ENCODE measurements at regions not wholly inside any gene's neighbourhood (a gene's known extent, or its start where the extent isn't known, plus 50 kb on each side); places are given as distances from the start of the nearest gene placed in this dataset.

DNA sequence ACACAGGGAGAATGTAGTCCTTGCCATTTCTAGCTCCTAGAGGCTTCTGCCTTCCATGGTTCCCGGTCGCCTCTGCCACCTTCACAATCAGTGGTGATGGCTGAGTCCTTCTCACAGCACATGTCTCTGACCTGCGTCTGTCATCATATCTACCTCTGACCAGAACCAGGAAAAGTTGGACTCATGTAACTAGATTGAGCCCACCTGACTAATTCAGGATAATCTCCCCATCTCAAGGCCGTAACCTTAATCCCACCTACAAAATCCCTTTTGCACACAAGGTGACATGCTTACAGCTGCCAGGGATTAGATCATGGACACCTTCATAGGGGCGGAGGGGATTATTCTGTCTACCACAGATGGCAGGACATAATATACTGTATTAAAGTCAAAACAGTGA lies 375.6 kb downstream of the ICE1 start:
- in situ Hi-C loops (cut with MboI; ENCODE audit: low pct_unique_long_range_greater_than_20kb in 2 of 9, low sequenced_read_pairs in 9 of 9, unreplicated experiment in 9 of 9): no loop called here

DNA sequence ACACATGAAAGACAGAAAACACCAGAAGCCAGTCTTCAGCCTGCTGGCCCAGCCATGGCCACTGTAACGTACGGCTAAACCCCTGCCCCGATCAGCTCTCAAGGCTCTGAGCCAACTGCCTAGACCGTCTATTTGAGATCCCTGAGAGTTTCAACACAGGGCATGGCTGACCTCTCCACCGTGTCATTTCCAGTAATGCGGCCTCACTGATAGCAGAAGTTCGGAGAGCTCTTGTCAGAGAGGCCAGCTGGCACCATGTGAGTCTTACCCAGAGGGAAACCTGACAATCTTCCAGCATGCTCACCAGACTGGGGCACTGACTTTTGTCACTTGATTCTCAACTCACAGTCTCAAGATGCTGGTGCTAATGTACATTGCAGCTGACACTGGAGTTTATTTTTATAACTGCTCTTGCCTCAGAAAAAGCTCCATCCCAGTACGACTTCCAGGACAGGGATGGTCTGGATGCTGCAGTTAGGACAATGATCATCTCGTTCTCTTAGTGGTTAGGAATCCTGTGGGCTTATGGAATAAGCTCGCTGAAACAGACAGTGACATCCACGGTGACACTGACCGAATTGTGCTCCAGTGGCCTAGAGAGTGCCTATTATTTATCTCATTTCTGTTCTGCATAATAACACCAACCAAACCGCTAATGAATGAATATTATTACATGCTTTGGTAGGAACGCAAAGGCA lies 372.7 kb downstream of the ICE1 start:
- Histone ChIP-seq H3K27ac (peak overlapping the region in 1 of 2 donors; percentile 50), H3K4me3 (no peak overlapping the region), H3K4me1 (replicated peaks in 1 of 2) (peaks cover 35 to 66% of the 10 kb centered on the region in 2 donors)
- in situ Hi-C loops (cut with MboI; ENCODE audit: low pct_unique_long_range_greater_than_20kb in 2 of 9, low sequenced_read_pairs in 9 of 9, unreplicated experiment in 9 of 9): no loop called here
- 5 to 94% (median 81%) methylated on average over 2 to 14 of the region's 14 CpGs for WGBS, 10 experiments
- peak in 6 of 8 experiments; percentile 13 to 31 (median 20) for ATAC-seq (replicated peaks in 6 of 8)

More for the DNA sequence above, 375.6 kb downstream of the ICE1 start:
- Histone ChIP-seq H3K4me1 (replicated peaks in 1 of 2) (peaks cover 22 to 48% of the 10 kb centered on the region in 2 donors), H3K4me3 (no peak overlapping the region), H3K27ac (no peak overlapping the region)
- WGBS, 10 experiments: 0 to 100% (median 79%) methylated on average over 1 to 2 of the region's 5 CpGs; no CpG with 5 or more reads in 4 of the 10 experiments
- peak in 1 of 8 experiments; percentile 4 for ATAC-seq (replicated peaks in 6 of 8)

GRCh38 chr5:5794118-5794560 lies 371.7 kb downstream of the ICE1 start:
- H3K4me1 ChIP-seq (replicated peaks in 1 of 2): peaks cover 35 to 66% of the 10 kb centered on the region in 2 donors
- ATAC-seq (replicated peaks in 6 of 8): peak in 5 of 8 experiments; percentile 53 to 70 (median 58)
- no peak overlapping the region for H3K4me3 ChIP-seq
- in situ Hi-C loops (cut with MboI; ENCODE audit: low pct_unique_long_range_greater_than_20kb in 2 of 9, low sequenced_read_pairs in 9 of 9, unreplicated experiment in 9 of 9): no loop called here
- 0 to 67% (median 14%) methylated on average over 1 to 4 of the region's 4 CpGs; no CpG with 5 or more reads in 2 of the 10 experiments for WGBS, 10 experiments
- peak overlapping the region; percentile 83 to 84 for H3K27ac ChIP-seq

DNA sequence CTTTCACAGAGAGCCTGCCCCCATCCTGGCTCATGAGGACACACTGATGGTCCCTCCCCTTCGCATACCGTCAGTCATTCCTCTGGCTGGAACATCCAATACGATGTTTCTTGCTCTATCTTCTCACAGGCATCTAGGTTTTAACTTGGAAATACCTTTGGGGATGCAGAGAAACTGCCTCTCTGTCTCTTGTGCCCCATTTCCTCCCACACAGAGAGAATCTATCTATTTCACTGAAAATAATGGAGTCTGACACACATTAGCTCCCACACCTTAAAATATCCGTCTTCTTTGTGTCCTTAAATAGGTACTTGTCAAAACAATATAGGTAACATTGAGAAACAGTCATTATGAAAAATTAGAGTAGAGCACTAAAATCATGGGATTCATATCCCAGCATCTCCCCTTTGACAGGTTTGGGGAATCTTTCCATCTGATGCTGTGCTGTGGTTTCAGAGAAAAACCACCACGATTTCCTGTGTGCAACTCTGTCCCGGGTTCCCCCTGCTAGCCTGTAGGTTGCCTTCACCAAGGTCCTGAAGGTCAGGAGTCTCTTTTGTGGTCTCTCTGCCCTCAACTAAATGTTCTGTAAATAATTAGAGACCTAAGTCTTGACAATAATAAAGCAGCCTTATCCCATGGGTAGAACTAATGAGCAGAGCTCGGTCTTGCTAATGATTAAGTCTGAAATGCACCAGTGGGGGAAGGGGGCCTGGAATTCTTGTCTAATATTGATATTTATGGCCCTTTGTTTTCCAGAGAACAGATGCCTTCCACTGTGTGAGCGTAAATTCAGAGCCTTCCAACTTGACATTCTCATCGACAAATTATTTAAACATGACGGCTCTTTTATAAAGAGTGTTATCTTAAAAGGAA lies 371.0 kb downstream of the ICE1 start:
- in situ Hi-C loops (cut with MboI; ENCODE audit: low pct_unique_long_range_greater_than_20kb in 2 of 9, low sequenced_read_pairs in 9 of 9, unreplicated experiment in 9 of 9): no loop called here
- WGBS, 10 experiments: 0 to 61% (median 13%) methylated on average over 2 to 7 of the region's 10 CpGs; no CpG with 5 or more reads in 1 of the 10 experiments
- H3K4me1 ChIP-seq (replicated peaks in 1 of 2): peaks cover 31 to 63% of the 10 kb centered on the region in 2 donors
- ATAC-seq (replicated peaks in 6 of 8): peak in 5 of 8 experiments; percentile 53 to 81 (median 79)
- H3K27ac ChIP-seq: peak overlapping the region; percentile 83 to 84
- H3K4me3 ChIP-seq: no peak overlapping the region

DNA sequence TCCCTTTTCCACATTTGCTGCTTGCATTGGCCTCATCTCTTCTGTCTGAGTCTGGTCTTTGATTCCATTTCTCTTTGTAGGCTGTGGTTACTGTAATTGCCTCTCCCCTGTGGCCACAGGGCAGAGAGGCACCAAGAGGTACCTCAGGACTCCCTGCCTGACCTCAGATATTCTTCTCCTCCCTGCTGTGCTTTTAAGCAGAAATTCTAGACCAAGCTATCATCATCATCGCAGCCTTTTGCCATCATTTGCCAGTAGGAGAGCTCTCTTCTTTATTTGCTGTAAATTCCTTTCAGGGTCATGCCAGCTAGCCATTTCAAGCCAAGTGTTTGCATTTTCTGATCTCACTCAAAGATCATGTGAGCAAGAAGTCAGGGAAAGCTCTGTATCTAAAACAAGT lies 369.6 kb downstream of the ICE1 start:
- Histone ChIP-seq H3K4me1 (replicated peaks in 1 of 2) (peaks cover 31 to 58% of the 10 kb centered on the region in 2 donors), H3K4me3 (no peak overlapping the region), H3K27ac (peak overlapping the region in 1 of 2 donors; percentile 27)
- no peak for ATAC-seq (replicated peaks in 6 of 8)
- in situ Hi-C loops (cut with MboI; ENCODE audit: low pct_unique_long_range_greater_than_20kb in 2 of 9, low sequenced_read_pairs in 9 of 9, unreplicated experiment in 9 of 9): no loop called here
- 0 to 100% (median 48%) methylated on average over 1 of the region's 1 CpG; no CpG with 5 or more reads in 2 of the 10 experiments for WGBS, 10 experiments

- Histone ChIP-seq H3K4me1 (replicated peaks in 1 of 2) (peaks cover 27 to 32% of the 10 kb centered on the region in 2 donors), H3K4me3 (no peak overlapping the region), H3K27ac (no peak overlapping the region)
- WGBS, 10 experiments: 0 to 100% (median 84%) methylated on average over 1 to 4 of the region's 5 CpGs; no CpG with 5 or more reads in 2 of the 10 experiments
- peak in 2 of 8 experiments; percentile 16 to 36 for ATAC-seq (replicated peaks in 6 of 8)
- in situ Hi-C loops (cut with MboI; ENCODE audit: low pct_unique_long_range_greater_than_20kb in 2 of 9, low sequenced_read_pairs in 9 of 9, unreplicated experiment in 9 of 9): no loop called here
These were observed 366.3 kb downstream of the ICE1 start for GRCh38 chr5:5788793-5789192.

DNA sequence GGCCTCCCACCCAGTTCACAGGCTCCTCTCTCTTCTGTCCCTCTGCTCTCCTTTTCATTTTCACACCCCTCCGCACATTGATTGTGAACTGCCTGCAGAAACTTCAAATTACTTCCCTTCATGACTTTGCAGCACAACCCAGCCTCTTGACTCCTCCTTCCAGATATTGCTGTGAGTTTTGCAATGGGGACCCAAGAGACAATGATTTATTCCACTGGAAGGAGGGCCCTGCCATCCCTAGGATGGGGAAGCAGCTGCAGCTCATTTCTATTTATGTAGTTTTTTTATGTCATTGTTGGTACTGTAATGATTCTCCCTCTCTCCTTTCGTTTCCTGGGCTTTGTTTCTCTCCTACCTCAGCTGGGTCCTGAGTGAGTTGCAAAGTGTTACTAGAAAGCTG lies 364.9 kb downstream of the ICE1 start:
- peak in 3 of 8 experiments; percentile 50 to 71 (median 64) for ATAC-seq (replicated peaks in 6 of 8)
- WGBS, 10 experiments: 0 to 90% (median 53%) methylated on average over 1 to 2 of the region's 2 CpGs; no CpG with 5 or more reads in 2 of the 10 experiments
- Histone ChIP-seq H3K27ac (no peak overlapping the region), H3K4me1 (replicated peaks in 1 of 2) (peaks cover 14 to 19% of the 10 kb centered on the region in 2 donors), H3K4me3 (no peak overlapping the region)
- in situ Hi-C loops (cut with MboI; ENCODE audit: low pct_unique_long_range_greater_than_20kb in 2 of 9, low sequenced_read_pairs in 9 of 9, unreplicated experiment in 9 of 9): no loop called here

GRCh38 chr5:5784101-5784500 lies 361.6 kb downstream of the ICE1 start:
- H3K4me3 ChIP-seq: no peak overlapping the region
- in situ Hi-C loops (cut with MboI; ENCODE audit: low pct_unique_long_range_greater_than_20kb in 2 of 9, low sequenced_read_pairs in 9 of 9, unreplicated experiment in 9 of 9): no loop called here
- ATAC-seq (replicated peaks in 6 of 8): peak in 3 of 8 experiments; percentile 32 to 44 (median 36)
- H3K27ac ChIP-seq: no peak overlapping the region
- H3K4me1 ChIP-seq (replicated peaks in 1 of 2): peaks cover 13% of the 10 kb centered on the region in 2 donors
- 17 to 79% (median 42%) methylated on average over 3 to 5 of the region's 5 CpGs; no CpG with 5 or more reads in 2 of the 10 experiments for WGBS, 10 experiments

DNA sequence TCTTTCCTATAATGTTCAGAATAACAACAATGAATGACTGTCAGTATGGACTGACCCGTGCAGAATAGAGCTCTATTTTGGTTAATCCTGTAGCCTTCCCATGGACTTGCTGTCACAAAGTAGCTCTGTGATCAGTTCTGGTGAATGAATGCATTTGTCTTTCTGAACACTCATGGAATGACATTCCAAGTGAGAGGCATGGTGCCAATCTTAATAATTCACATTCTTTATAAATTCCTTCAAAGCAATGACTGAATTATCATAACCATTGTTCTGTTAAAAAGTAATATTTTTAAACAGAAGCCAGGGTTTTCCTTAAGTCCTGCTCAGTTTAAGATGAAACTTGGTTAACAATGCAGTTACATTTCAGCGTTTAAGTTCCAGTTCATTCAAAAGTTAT lies 360.5 kb downstream of the ICE1 start:
- WGBS, 10 experiments: 11 to 100% (median 69%) methylated on average over 1 to 2 of the region's 2 CpGs; no CpG with 5 or more reads in 1 of the 10 experiments
- in situ Hi-C loops (cut with MboI; ENCODE audit: low pct_unique_long_range_greater_than_20kb in 2 of 9, low sequenced_read_pairs in 9 of 9, unreplicated experiment in 9 of 9): no loop called here
- H3K4me3 ChIP-seq: no peak overlapping the region
- peaks cover 13% of the 10 kb centered on the region in 2 donors for H3K4me1 ChIP-seq (replicated peaks in 1 of 2)
- H3K27ac ChIP-seq: no peak overlapping the region
- ATAC-seq (replicated peaks in 6 of 8): no peak

DNA sequence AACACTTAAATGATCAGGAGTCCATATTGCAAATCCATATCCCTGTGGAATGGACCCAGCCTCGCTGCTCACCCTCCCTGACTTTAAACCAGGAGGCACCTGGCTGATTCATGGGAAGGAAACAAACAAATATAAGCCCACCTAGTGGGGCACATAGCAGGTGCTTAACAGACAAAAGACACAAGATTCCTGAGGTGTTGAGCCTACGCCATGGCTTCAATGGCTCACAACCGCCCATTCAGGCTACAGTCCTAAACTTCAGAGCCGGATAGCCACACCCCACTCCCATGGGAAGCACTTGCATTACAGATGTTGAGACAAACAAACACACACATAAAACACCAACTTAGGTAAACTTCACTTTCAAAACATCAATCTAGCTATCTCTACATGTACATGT lies 359.9 kb downstream of the ICE1 start:
- in situ Hi-C loops (cut with MboI; ENCODE audit: low pct_unique_long_range_greater_than_20kb in 2 of 9, low sequenced_read_pairs in 9 of 9, unreplicated experiment in 9 of 9): no loop called here
- WGBS, 10 experiments: 0 to 100% (median 100%) methylated on average over 1 to 4 of the region's 4 CpGs; no CpG with 5 or more reads in 3 of the 10 experiments
- no peak for ATAC-seq (replicated peaks in 6 of 8)
- Histone ChIP-seq H3K4me1 (replicated peaks in 1 of 2) (peaks cover 13% of the 10 kb centered on the region in 2 donors), H3K27ac (no peak overlapping the region), H3K4me3 (no peak overlapping the region)

DNA sequence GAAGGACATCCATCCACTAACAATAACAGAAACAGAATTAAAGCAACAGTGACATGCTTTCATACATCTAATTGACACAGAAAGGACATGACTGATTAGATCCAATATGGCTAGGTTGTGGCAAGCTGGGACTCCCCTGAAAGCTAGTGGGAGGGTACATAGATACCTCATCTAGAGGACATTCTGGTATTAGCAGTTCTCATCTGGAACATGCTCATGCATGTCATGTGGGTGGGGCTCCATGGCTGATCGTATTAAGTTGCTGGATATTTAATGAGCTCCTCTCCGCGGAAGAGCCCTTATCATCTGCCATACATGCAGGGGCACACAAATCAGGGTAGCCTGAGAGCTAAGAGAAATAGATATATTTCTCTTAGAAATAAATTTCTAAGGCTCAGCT lies 358.9 kb downstream of the ICE1 start:
- Histone ChIP-seq H3K27ac (no peak overlapping the region), H3K4me1 (replicated peaks in 1 of 2) (peaks cover 13% of the 10 kb centered on the region in 2 donors), H3K4me3 (no peak overlapping the region)
- in situ Hi-C loops (cut with MboI; ENCODE audit: low pct_unique_long_range_greater_than_20kb in 2 of 9, low sequenced_read_pairs in 9 of 9, unreplicated experiment in 9 of 9): no loop called here
- 0 to 100% (median 62%) methylated on average over 2 to 3 of the region's 3 CpGs; no CpG with 5 or more reads in 2 of the 10 experiments for WGBS, 10 experiments
- ATAC-seq (replicated peaks in 6 of 8): peak in 5 of 8 experiments; percentile 35 to 53 (median 49)

GRCh38 chr5:5780253-5780652 lies 357.8 kb downstream of the ICE1 start:
- WGBS, 10 experiments: 17 to 82% (median 56%) methylated on average over 2 to 3 of the region's 3 CpGs; no CpG with 5 or more reads in 1 of the 10 experiments
- ATAC-seq (replicated peaks in 6 of 8): peak in 2 of 8 experiments; percentile 36 to 51
- in situ Hi-C loops (cut with MboI; ENCODE audit: low pct_unique_long_range_greater_than_20kb in 2 of 9, low sequenced_read_pairs in 9 of 9, unreplicated experiment in 9 of 9): no loop called here

DNA sequence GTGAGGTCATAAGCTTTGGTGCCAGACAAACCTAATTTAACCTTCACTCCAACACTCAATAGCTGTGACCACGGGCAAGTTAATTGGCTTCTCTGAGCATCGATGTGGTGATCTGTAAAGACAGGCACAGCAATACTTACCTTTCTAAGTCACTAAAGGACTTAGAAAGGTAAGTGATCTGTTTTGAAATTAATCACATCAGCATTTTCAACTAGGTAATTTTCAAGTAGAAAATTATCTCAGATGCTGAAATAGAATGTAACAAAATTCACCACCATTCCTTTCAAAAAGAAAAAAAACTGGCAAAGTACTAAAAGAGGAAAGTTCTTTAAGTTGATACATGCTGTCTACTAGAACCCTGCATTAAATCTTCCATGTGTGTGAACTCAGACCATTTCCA lies 354.5 kb downstream of the ICE1 start:
- in situ Hi-C loops (cut with MboI; ENCODE audit: low pct_unique_long_range_greater_than_20kb in 2 of 9, low sequenced_read_pairs in 9 of 9, unreplicated experiment in 9 of 9): no loop called here
- no peak for ATAC-seq (replicated peaks in 6 of 8)
- peaks cover 5 to 6% of the 10 kb centered on the region in 2 donors for H3K4me1 ChIP-seq (replicated peaks in 1 of 2)
- no peak overlapping the region for H3K4me3 ChIP-seq
- no peak overlapping the region for H3K27ac ChIP-seq
- 0 to 100% (median 53%) methylated on average over 1 to 2 of the region's 2 CpGs; no CpG with 5 or more reads in 6 of the 10 experiments for WGBS, 10 experiments

More at GRCh38 chr5:5780253-5780652, 357.8 kb downstream of the ICE1 start:
- H3K4me3 ChIP-seq: no peak overlapping the region
- H3K4me1 ChIP-seq (replicated peaks in 1 of 2): peaks cover 13% of the 10 kb centered on the region in 2 donors
- H3K27ac ChIP-seq: no peak overlapping the region

Data from motor neuron (in vitro differentiated cells).